ENCODE measurements at regions not wholly inside any gene's neighbourhood (a gene's known extent, or its start where the extent isn't known, plus 50 kb on each side); places are given as distances from the start of the nearest gene placed in this dataset.
"Not testable (repeated sequence)": the region's sequence is repeated elsewhere in the genome, so short reads cannot be mapped to it uniquely, and the experiment has no call there.

GRCh38 chr4:58871509-58871908 lies 1761.3 kb upstream of the IGFBP7 start:
- DNase-seq (ENCODE audit: low read depth): no peak
- FAIRE-seq: no peak
- Histone ChIP-seq H3K36me3 (ENCODE audit: control insufficient read depth, insufficient read depth, low read length) (no peaks in the 10 kb centered on the region), H3K4me3 (ENCODE audit: low read depth, low read length) (no peak overlapping the region), H3K27me3 (ENCODE audit: control insufficient read depth, insufficient read depth, low read length) (no peaks in the 10 kb centered on the region)
- no peak for TF ChIP-seq CTCF (IDR thresholded peaks at IDR 0.05; ENCODE audit: insufficient read depth, low read length, severe bottlenecking)

- TF ChIP-seq CTCF (IDR thresholded peaks at IDR 0.05; ENCODE audit: insufficient read depth, low read length, severe bottlenecking): no peak
- Histone ChIP-seq H3K4me3 (ENCODE audit: low read depth, low read length) (no peak overlapping the region), H3K36me3 (ENCODE audit: control insufficient read depth, insufficient read depth, low read length) (no peaks in the 10 kb centered on the region), H3K27me3 (ENCODE audit: control insufficient read depth, insufficient read depth, low read length) (no peaks in the 10 kb centered on the region)
- FAIRE-seq: no peak
- DNase-seq (ENCODE audit: low read depth): no peak
Observed at GRCh38 chr4:58849026-58849425, 1738.8 kb upstream of the IGFBP7 start.

GRCh38 chr4:58843455-58843854 lies 1733.3 kb upstream of the IGFBP7 start:
- Histone ChIP-seq H3K36me3 (ENCODE audit: control insufficient read depth, insufficient read depth, low read length) (no peaks in the 10 kb centered on the region), H3K4me3 (ENCODE audit: low read depth, low read length) (no peak overlapping the region), H3K27me3 (ENCODE audit: control insufficient read depth, insufficient read depth, low read length) (no peaks in the 10 kb centered on the region)
- DNase-seq (ENCODE audit: low read depth) (no peak), FAIRE-seq (no peak)
- TF ChIP-seq CTCF (IDR thresholded peaks at IDR 0.05; ENCODE audit: insufficient read depth, low read length, severe bottlenecking): no peak

- FAIRE-seq (no peak), DNase-seq (ENCODE audit: low read depth) (no peak)
- TF ChIP-seq CTCF (IDR thresholded peaks at IDR 0.05; ENCODE audit: insufficient read depth, low read length, severe bottlenecking): no peak
- H3K27me3 ChIP-seq (ENCODE audit: control insufficient read depth, insufficient read depth, low read length): no peaks in the 10 kb centered on the region
- H3K4me3 ChIP-seq (ENCODE audit: low read depth, low read length): no peak overlapping the region
- no peaks in the 10 kb centered on the region for H3K36me3 ChIP-seq (ENCODE audit: control insufficient read depth, insufficient read depth, low read length)
Observed at GRCh38 chr4:58833126-58833525, 1722.9 kb upstream of the IGFBP7 start.

- Histone ChIP-seq H3K27me3 (ENCODE audit: control insufficient read depth, insufficient read depth, low read length) (no peaks in the 10 kb centered on the region), H3K36me3 (ENCODE audit: control insufficient read depth, insufficient read depth, low read length) (no peaks in the 10 kb centered on the region), H3K4me3 (ENCODE audit: low read depth, low read length) (no peak overlapping the region)
- TF ChIP-seq CTCF (IDR thresholded peaks at IDR 0.05; ENCODE audit: insufficient read depth, low read length, severe bottlenecking): no peak
- DNase-seq (ENCODE audit: low read depth) (no peak), FAIRE-seq (no peak)
Observed at GRCh38 chr4:58825278-58825677, 1715.1 kb upstream of the IGFBP7 start.

- DNase-seq (ENCODE audit: low read depth); H3K27me3 ChIP-seq (ENCODE audit: control insufficient read depth, insufficient read depth, low read length); H3K36me3 ChIP-seq (ENCODE audit: control insufficient read depth, insufficient read depth, low read length); H3K4me3 ChIP-seq (ENCODE audit: low read depth, low read length); FAIRE-seq: not testable (repeated sequence)
Observed at GRCh38 chr4:58818560-58818959, 1708.4 kb upstream of the IGFBP7 start.
